HG02884 (cell line): ENCODE measurements at regions not wholly inside any gene's neighbourhood (a gene's known extent, or its start where the extent isn't known, plus 50 kb on each side); places are given as distances from the start of the nearest gene placed in this dataset.

Experiments
- ATAC-seq: cut with Tn5 transposase; IDR thresholded peaks from one replicate; pipeline ENCODE4 v1.9.1; 2021; ENCODE audit warnings: mild to moderate bottlenecking, moderate library complexity; ENCODE audit not compliant: unreplicated experiment

- ATAC-seq, result no peak
Measured at GRCh38 chr11:15615398-15616096, 500.8 kb downstream of the INSC start.

DNA sequence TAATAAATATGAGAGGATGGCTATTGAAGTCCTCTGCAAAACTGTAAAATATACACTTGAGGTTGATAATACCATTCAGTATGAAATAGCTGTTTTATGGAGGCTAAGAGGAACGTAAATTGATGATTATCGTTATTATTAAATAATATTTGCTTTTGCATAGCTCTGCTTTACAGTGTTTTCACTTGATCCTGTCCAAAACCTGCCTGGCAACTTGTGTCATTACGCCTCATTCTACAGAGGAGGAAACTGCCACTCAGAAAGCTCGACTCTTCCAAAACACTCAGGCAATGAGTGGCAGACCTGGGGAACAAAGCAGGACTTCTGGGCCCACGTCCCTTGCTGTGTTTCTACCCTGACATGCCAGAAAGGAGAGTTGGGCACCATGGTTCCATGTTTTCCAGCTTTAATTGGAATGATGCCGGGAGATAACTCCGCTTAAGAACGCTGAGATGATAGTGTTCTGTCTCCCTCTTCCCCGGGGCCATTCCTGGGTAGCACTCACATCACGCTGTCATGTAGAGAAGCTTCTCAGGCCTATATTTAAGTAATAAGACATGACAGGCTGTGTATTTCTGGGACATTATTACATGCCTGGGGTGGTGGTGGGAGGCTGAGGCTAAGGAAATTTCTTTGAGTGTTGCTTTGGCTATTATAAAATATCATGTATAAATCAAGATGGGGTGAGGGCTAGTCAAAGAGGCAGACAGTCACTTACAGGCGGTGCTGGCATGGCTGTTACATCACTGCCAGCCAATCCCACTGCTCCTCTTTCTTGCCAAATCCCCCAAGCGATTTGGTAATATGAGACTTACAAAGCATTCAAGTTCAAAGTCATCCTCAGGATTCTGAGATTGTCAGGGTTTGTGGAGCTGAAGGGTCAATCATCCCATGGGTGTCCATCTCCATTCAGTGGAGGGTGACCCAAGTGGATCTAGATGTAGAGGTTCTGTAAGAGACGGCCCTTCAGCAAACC lies 501.7 kb downstream of the INSC start:
- ATAC-seq, result no peak

DNA sequence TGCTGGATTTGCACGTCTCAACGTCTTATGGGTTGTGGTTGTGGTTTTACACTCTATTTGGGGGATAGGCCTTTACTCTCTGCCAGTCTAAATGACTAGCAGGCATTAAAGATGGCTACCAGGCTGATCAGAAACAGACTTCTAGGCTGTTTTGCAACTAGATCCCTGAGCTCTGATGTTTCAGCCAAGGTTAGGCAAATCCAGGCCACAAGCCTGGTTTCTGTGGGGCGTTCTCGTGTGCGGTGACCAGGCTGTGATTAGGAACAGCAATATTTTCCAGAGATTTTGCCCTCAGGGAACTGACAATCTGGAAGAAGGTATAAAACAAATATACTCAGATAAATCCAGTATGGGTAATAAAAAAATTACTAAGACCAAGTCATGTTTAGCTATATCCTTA lies 502.4 kb downstream of the INSC start:
- no peak for ATAC-seq

DNA sequence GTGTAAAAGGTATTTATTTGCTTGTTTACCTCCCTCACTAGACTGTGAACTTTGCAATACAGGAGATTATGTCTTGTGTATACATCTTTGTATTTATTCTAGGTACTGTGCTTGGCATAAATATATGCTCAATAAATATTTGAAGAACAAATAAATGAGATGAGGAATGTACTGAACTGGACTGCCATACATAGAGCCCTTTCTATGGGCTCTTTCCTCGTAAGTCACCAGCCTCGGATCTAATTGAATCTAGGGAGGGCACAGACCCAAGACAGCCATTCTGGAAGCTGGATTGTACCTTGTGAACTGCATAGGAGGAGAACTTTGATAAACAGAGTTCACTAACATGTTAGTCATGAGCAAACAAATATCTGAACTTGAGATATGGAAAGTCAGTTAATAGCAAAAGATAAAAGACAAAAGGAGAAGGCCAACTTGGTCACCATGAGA lies 503.9 kb downstream of the INSC start:
- ATAC-seq, result no peak

DNA sequence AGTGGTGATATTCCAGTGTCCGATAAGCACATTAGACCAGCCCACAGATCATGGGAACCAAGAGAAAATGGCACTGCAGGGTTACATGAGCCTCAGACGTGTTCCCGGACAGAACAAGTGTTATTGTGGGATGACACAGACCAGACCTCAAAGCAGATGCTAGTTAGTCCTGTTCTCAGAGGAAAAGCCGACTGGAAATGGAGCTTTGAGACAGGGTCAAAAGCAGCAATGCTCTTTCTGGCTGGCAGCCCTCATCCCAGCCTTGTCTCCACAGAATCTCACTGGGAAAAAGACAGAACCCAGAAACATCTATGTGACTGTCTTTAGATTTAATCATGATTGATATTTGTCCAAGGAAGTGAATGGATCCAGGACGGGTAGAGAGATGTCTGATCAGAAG lies 506.8 kb downstream of the INSC start:
- no peak for ATAC-seq

GRCh38 chr11:15622231-15622890 lies 507.6 kb downstream of the INSC start:
- ATAC-seq, result no peak

DNA sequence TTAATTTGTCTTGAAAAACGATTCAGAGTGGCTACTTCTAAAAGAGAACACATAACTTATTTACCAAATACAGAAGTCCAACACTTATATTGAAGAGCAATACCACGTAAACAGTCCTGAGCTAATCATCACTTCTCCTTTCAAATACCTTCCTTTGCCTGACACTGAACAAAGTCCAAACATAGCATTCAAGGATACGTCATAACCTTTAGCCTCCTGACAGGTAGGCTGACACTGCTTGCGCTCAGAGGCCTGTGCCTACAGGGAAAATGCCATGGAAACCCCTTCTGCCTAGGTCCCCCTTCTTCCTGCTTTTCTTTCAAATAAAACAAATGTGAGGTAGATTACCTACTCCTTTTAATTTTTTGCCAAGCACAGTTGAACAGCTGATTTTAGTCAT lies 510.0 kb downstream of the INSC start:
- ATAC-seq, result no peak

DNA sequence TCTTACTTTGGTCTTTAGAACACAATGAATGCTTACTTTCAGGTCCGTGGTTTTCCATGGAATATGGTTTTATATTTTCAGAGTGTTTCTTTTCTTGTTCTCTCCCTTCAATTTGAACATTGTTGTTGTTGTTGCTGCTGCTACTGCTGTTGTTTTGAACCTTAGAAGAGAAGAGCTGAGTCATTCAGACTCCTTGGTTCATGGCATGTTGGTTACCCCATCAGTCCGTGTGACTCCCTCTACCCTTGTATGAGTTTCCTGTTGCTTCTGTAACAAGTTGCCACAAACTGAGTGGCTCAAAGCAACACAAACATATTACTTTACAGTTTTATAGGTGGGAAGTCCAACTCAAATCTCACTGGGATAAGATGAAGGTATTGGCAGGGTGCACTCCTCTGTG lies 511.0 kb downstream of the INSC start:
- ATAC-seq, result no peak

- no peak for ATAC-seq
Measured at GRCh38 chr11:15627560-15627959, 512.8 kb downstream of the INSC start.

DNA sequence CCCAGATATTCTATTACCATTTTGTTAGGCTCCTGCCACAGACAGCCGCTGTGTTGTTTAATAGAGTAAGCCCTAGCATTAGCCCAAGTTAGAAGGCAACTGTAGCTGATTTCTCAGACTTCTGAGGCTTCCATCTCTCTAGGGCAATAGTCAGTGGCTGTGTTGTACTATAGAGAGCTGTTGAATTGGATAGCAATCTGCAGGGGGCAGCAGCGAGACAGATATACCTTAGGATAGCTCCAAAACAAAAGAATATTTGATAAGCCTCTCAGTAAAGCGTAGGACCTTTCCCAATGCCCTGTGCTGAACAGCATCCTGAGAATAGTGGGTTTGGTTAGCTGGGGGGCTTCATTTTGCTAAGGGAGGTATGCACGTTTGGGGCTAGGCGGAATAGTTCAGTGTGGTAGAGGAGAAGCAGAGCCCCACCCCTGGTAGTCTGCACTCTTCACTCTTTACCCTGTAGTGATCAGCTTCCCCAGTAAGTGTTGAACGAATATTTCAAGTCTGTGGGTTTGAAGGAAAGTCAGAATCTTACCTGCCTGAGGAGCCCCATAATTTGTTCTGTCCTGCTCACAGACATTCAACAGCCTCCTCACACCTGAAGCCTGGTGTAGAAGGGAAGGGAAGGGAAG lies 515.1 kb downstream of the INSC start:
- no peak for ATAC-seq

DNA sequence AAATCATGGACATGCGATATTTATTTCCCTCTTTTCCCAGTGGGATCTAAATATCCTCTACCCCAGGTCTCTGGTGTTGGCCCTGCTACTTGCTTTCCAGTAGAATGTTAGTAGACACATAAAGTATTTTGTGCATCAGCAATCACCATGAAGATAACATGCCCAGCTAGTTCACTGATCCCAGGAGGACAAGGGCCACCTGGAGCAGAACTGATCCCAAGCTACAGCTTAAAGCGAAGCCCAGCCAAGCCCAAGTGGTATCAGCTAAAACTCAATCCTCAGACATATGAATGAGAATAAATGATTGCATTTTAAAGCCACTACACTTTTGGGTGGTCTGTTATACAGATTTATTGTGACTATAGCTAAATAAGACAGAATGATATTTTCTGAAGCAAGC lies 516.2 kb downstream of the INSC start:
- ATAC-seq, result no peak

DNA sequence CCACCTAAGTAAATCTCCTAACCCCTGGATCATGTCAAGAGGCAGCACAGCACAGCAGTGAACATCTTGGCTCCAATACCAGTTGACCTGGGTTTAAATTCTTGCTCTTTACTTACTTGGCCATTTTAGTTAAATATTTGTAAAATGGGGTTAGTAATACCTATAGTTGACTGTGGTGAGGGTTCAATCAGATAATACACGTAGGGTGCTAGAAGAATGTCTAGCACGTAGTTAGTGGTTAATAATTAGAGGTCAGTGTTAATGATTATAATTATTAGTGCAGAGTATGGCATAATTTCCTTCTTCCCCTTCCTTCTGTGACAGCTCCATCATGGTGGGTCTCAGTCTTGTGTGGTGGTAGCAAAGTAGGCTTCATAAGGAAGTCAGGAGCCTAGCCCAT lies 520.8 kb downstream of the INSC start:
- no peak for ATAC-seq

- ATAC-seq, result no peak
Measured at GRCh38 chr11:15636521-15637089, 521.9 kb downstream of the INSC start.

- no peak for ATAC-seq
Measured at GRCh38 chr11:15638386-15638787, 523.7 kb downstream of the INSC start.

- no peak for ATAC-seq
Measured at GRCh38 chr11:15640318-15640717, 525.6 kb downstream of the INSC start.

GRCh38 chr11:15641271-15642045 lies 526.7 kb downstream of the INSC start:
- no peak for ATAC-seq

GRCh38 chr11:15645201-15645600 lies 530.5 kb downstream of the INSC start:
- no peak for ATAC-seq

GRCh38 chr11:15649371-15650104 lies 534.8 kb downstream of the INSC start:
- ATAC-seq, result no peak
